Gastrocnemius medialis (tissue), 4 donors: ENCODE measurements at regions not wholly inside any gene's neighbourhood (a gene's known extent, or its start where the extent isn't known, plus 50 kb on each side); places are given as distances from the start of the nearest gene placed in this dataset.

Experiments used
- POLR2A ChIP-seq, 2 donors: fragments of 450-650 bp; IDR thresholded peaks; one replicate each; pipeline ENCODE4 v1.6.1; 2017; ENCODE audit warnings: antibody characterized with exemption in 2 of 2, mild to moderate bottlenecking in 2 of 2, moderate library complexity in 2 of 2
- TF ChIP-seq, protein P1 (sequence below), 5 experiments: fragments of 450-650 bp in 3 of 5; fragments of 200-600 bp in 2 of 5; sonication (generic) in 2 of 5; IDR thresholded peaks in 4 of 5; conservative IDR thresholded peaks in 1 of 5; 1 replicate in 4 of 5; 2 replicates in 1 of 5; pipeline ENCODE4 v1.5.1; 2016 to 2019; ENCODE audit warnings: antibody characterized with exemption in 5 of 5, mild to moderate bottlenecking in 3 of 5, moderate library complexity in 3 of 5

DNA sequence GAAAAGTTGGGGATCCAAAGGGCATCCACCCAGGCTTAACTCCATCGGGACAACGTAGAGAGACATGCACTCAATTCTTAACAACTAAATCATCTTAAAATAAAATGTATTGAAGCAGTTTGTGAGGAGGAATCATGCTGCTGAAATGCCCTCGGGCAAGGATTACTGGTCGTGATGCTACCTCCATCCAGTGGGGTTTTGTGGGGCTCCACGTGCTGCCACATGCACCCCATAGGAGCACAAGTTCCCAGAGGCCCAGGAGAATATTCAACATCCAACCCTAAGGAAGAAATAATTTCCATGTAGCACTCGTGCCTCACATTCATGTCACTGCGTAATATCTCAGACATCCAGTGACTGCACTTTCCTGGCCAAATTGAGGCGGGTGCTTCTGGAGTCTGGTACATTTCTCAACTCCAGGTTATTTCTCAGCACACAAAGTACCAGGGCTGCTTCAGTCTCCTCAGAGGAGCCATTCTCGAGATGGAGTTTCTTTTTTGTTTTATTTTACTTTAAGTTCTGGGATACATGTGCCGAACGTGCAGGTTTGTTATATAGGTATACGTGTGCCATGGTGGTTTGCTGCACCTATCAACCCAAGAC, 429.8 kb downstream of the FOXO1 start:
- TF ChIP-seq, protein P1, sequence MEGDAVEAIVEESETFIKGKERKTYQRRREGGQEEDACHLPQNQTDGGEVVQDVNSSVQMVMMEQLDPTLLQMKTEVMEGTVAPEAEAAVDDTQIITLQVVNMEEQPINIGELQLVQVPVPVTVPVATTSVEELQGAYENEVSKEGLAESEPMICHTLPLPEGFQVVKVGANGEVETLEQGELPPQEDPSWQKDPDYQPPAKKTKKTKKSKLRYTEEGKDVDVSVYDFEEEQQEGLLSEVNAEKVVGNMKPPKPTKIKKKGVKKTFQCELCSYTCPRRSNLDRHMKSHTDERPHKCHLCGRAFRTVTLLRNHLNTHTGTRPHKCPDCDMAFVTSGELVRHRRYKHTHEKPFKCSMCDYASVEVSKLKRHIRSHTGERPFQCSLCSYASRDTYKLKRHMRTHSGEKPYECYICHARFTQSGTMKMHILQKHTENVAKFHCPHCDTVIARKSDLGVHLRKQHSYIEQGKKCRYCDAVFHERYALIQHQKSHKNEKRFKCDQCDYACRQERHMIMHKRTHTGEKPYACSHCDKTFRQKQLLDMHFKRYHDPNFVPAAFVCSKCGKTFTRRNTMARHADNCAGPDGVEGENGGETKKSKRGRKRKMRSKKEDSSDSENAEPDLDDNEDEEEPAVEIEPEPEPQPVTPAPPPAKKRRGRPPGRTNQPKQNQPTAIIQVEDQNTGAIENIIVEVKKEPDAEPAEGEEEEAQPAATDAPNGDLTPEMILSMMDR (IDR thresholded peaks at IDR 0.05 in 4 of 5, conservative IDR thresholded peaks at IDR 0.05 in 1 of 5) = peak in 1 of 5 experiments; percentile 12
- peak; percentile 73 to 86 for TF ChIP-seq POLR2A (IDR thresholded peaks at IDR 0.05)
